HEK293 (cell line): ENCODE measurements at regions not wholly inside any gene's neighbourhood (a gene's known extent, or its start where the extent isn't known, plus 50 kb on each side); places are given as distances from the start of the nearest gene placed in this dataset.

Experiments used
- GLI4 ChIP-seq: fragments of 450-650 bp; formaldehyde crosslinking; IDR thresholded peaks from 2 replicates; pipeline ENCODE4 v1.5.1; 2016; ENCODE audit warnings: missing biosample characterization, missing genetic modification characterization
- TCF7L2 ChIP-seq: IDR thresholded peaks from 2 replicates; pipeline ENCODE4 v1.6.1; 2011; ENCODE audit warnings: low read depth, mild to moderate bottlenecking, inconsistent platforms, low read length, moderate library complexity, borderline replicate concordance
- ZBTB20 ChIP-seq: fragments of 450-650 bp; formaldehyde crosslinking; IDR thresholded peaks from 2 replicates; pipeline ENCODE4 v1.5.1; 2016; ENCODE audit warnings: missing biosample characterization, missing genetic modification characterization
- ZNF274 ChIP-seq, 2 experiments: fragments of 200-500 bp in 1 of 2; fragments of 450-650 bp in 1 of 2; sonication (Bioruptor generic) in 1 of 2; formaldehyde crosslinking in 1 of 2; IDR thresholded peaks; 2 replicates each; pipeline versions ENCODE4 v1.5.1 to v1.6.1; 2014 to 2016; ENCODE audit warnings: borderline replicate concordance in 1 of 2, inconsistent platforms in 1 of 2, low read length in 1 of 2, missing biosample characterization in 1 of 2, missing genetic modification characterization in 1 of 2
- ZNF501 ChIP-seq: fragments of 450-650 bp; formaldehyde crosslinking; IDR thresholded peaks from 2 replicates; pipeline ENCODE4 v1.5.1; 2016; ENCODE audit warnings: missing biosample characterization, missing genetic modification characterization
- ZNF629 ChIP-seq: fragments of 450-650 bp; formaldehyde crosslinking; IDR thresholded peaks from 2 replicates; pipeline ENCODE4 v1.5.1; 2017; ENCODE audit warnings: missing biosample characterization, missing genetic modification characterization
- TF ChIP-seq, protein P1 (sequence below): fragments of 450-650 bp; formaldehyde crosslinking; IDR thresholded peaks from 2 replicates; pipeline ENCODE4 v1.5.1; 2016; ENCODE audit warnings: missing biosample characterization, missing genetic modification characterization
- TF ChIP-seq, protein P2 (sequence below): fragments of 450-650 bp; formaldehyde crosslinking; IDR thresholded peaks from 2 replicates; pipeline ENCODE4 v1.5.1; 2016; ENCODE audit warnings: missing biosample characterization, missing genetic modification characterization
- TF ChIP-seq, protein P3 (sequence below): fragments of 450-650 bp; formaldehyde crosslinking; IDR thresholded peaks from 2 replicates; pipeline ENCODE4 v1.5.1; 2016; ENCODE audit warnings: missing biosample characterization, missing genetic modification characterization
- TF ChIP-seq, protein P4 (sequence below): fragments of 450-650 bp; formaldehyde crosslinking; IDR thresholded peaks from 2 replicates; pipeline ENCODE4 v1.5.1; 2016; ENCODE audit warnings: missing biosample characterization, missing genetic modification characterization

DNA sequence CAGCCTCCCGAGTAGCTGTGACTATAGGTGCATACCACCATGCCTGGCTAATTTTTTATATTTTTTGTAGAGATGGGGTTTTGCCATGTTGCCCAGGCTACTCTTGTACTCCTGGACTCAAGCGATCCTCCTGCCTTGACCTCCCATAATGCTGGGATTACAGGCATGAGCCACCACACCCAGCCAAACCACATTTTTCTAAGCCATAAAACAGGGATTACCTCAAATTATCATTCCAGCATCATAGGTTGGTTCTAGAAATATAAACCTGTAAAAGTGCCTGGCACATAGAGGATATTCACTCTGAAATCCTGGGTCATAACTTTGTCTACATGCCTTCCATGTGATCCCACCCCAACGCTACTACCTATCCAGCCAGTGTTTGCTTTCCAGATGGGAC, 59.4 kb upstream of the JAK1 start:
- TF ChIP-seq, protein P1, sequence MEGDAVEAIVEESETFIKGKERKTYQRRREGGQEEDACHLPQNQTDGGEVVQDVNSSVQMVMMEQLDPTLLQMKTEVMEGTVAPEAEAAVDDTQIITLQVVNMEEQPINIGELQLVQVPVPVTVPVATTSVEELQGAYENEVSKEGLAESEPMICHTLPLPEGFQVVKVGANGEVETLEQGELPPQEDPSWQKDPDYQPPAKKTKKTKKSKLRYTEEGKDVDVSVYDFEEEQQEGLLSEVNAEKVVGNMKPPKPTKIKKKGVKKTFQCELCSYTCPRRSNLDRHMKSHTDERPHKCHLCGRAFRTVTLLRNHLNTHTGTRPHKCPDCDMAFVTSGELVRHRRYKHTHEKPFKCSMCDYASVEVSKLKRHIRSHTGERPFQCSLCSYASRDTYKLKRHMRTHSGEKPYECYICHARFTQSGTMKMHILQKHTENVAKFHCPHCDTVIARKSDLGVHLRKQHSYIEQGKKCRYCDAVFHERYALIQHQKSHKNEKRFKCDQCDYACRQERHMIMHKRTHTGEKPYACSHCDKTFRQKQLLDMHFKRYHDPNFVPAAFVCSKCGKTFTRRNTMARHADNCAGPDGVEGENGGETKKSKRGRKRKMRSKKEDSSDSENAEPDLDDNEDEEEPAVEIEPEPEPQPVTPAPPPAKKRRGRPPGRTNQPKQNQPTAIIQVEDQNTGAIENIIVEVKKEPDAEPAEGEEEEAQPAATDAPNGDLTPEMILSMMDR (tag by site-specific recombination) = no peak
- TF ChIP-seq, protein P2, sequence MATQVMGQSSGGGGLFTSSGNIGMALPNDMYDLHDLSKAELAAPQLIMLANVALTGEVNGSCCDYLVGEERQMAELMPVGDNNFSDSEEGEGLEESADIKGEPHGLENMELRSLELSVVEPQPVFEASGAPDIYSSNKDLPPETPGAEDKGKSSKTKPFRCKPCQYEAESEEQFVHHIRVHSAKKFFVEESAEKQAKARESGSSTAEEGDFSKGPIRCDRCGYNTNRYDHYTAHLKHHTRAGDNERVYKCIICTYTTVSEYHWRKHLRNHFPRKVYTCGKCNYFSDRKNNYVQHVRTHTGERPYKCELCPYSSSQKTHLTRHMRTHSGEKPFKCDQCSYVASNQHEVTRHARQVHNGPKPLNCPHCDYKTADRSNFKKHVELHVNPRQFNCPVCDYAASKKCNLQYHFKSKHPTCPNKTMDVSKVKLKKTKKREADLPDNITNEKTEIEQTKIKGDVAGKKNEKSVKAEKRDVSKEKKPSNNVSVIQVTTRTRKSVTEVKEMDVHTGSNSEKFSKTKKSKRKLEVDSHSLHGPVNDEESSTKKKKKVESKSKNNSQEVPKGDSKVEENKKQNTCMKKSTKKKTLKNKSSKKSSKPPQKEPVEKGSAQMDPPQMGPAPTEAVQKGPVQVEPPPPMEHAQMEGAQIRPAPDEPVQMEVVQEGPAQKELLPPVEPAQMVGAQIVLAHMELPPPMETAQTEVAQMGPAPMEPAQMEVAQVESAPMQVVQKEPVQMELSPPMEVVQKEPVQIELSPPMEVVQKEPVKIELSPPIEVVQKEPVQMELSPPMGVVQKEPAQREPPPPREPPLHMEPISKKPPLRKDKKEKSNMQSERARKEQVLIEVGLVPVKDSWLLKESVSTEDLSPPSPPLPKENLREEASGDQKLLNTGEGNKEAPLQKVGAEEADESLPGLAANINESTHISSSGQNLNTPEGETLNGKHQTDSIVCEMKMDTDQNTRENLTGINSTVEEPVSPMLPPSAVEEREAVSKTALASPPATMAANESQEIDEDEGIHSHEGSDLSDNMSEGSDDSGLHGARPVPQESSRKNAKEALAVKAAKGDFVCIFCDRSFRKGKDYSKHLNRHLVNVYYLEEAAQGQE (tag by site-specific recombination) = no peak
- TF ChIP-seq ZNF274 (IDR thresholded peaks at IDR 0.05; ENCODE audit: low read length) (no peak), ZNF274 (tag by site-specific recombination; IDR thresholded peaks at IDR 0.05; ENCODE audit: borderline replicate concordance) (no peak), ZBTB20 (tag by site-specific recombination) (no peak), ZNF501 (tag by site-specific recombination) (no peak), ZNF629 (tag by site-specific recombination) (no peak), GLI4 (tag by site-specific recombination) (no peak), TCF7L2 (no peak)
- TF ChIP-seq, protein P3, sequence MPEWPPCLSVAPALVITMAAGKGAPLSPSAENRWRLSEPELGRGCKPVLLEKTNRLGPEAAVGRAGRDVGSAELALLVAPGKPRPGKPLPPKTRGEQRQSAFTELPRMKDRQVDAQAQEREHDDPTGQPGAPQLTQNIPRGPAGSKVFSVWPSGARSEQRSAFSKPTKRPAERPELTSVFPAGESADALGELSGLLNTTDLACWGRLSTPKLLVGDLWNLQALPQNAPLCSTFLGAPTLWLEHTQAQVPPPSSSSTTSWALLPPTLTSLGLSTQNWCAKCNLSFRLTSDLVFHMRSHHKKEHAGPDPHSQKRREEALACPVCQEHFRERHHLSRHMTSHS = no peak
- TF ChIP-seq, protein P4, sequence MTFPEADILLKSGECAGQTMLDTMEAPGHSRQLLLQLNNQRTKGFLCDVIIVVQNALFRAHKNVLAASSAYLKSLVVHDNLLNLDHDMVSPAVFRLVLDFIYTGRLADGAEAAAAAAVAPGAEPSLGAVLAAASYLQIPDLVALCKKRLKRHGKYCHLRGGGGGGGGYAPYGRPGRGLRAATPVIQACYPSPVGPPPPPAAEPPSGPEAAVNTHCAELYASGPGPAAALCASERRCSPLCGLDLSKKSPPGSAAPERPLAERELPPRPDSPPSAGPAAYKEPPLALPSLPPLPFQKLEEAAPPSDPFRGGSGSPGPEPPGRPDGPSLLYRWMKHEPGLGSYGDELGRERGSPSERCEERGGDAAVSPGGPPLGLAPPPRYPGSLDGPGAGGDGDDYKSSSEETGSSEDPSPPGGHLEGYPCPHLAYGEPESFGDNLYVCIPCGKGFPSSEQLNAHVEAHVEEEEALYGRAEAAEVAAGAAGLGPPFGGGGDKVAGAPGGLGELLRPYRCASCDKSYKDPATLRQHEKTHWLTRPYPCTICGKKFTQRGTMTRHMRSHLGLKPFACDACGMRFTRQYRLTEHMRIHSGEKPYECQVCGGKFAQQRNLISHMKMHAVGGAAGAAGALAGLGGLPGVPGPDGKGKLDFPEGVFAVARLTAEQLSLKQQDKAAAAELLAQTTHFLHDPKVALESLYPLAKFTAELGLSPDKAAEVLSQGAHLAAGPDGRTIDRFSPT (tag by site-specific recombination) = no peak
